ENCODE measurements at regions not wholly inside any gene's neighbourhood (a gene's known extent, or its start where the extent isn't known, plus 50 kb on each side); places are given as distances from the start of the nearest gene placed in this dataset.

DNA sequence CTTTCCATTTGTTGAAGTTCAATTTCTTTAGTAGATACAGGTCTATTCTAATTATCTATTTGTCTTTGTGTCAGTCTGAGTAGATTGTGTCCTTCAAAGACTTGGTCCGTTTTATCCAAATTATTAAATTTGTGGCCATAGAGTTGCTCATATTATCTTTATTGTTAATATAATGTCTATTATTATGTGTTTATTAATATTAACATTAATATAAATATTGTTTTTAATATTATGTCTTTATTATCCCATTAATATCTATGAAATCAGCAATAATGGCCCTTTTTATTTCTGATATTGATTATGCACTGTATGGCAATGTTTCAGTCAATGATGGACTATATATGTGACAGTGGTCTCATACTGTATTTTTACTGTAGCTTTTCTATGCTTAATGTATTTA is 2067.3 kb upstream of the AGA start:
- DNase-seq = no peak

DNA sequence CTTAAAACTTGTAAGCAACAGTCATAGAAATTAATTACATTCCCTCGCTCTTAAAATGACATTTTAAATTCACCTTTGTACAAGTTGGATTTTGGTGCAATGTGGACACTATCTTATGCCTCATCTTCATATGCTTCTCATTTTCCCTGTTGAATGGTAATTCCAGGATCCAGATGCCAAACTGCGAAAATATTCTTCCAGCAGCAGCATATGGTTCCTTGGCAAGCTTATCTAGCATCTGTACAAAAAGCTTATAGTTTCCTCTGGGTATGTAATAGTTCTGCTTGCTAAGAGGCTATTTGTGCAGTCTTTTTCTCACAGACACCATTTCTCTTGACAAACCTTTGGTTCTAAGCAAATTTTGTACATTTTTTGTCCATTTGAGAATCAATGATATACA is 2079.7 kb upstream of the AGA start:
- DNase-seq = no peak

DNA sequence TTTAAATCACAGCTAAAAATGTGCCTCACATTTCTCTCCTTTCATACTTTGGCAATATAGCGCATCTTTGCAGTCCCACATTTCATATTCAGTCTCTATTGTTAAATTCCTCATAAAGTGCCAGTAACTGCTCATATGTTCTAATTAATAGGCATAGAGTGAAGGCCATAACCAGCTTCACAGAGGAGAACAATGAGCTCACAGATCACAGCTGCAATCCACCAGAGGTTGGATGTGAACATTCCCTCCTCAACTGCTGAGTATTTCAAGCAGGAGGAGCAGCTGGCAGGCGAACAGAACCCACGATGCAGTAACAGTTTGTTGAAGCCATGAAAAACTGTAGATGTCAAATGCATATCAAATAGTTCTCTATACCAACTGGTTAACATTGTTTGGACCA is 2088.7 kb upstream of the AGA start:
- peak; percentile 34 for DNase-seq

DNA sequence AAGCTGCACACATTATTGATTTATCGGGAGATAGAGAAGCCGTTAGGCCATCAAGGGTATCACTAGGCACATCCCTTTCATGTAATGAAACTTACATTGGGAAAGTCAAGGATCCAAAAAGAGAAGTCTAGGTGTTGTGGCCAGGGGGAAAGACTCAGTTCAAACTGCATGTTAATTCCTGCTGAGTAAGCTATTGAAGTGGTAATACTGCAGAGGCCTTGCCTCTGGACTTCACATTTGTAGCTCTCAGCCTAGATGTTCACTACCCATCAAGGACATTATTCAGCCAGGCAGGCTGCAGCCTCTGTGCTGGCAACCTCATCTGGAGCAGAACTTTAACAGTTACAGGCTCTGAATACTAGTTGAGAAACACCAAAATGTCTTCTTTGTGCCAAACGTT is 2094.5 kb upstream of the AGA start:
- DNase-seq = no peak

DNA sequence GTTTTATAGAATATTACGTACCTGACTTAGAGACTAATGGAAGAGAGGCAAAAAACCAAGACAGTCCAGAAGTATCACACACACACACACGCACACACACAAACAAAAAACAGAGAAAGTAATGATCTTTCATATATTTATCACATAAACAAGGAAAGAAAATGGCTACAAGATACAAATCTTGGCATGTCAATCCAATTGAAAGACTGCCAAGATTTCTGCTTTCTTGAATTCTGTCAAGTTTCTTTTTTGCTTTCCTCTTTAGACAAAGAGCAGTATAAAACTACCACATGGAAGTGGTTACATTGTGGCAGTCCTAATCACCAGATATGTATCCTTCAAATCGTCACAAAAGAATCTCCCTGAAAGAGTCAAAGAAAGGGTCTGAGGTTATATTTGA is 2097.4 kb upstream of the AGA start:
- no peak for DNase-seq

DNA sequence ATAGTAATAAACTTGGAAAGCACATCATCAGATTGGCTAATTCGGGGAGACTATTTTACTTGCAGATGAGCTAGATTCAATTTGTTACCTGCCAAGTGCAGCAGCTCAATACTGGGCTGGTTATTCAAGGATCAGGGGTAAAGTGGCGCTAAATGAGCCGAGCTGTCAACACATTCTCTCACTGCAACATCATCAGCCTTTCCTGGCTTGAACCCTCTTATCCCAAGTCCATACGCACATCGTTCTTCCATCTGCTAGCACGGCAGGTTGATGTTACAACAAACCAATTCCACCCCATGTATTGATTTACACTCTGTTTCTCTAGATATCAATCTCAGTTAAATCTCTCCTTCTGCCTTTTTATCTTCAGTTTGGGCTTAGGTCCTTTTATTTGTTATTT is 2101.5 kb upstream of the AGA start:
- DNase-seq = no peak

DNA sequence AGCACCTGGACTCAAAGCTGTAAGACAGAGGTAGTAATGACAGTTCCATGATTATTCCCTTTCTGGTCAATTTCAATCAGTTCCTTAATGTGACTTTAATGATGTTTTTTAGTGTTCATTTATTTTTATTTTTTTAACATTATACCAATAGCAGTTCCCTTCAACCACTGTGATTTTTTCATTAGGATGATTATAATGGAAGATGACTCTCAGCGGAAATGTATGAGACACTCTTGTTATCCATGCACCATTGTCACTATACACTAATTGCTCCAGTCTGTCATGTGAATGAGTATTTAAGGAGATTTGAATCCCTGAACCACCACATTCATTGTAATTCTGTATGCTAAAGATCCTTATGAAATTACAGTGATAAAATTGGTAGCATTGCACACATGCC is 2102.3 kb upstream of the AGA start:
- DNase-seq = no peak

DNA sequence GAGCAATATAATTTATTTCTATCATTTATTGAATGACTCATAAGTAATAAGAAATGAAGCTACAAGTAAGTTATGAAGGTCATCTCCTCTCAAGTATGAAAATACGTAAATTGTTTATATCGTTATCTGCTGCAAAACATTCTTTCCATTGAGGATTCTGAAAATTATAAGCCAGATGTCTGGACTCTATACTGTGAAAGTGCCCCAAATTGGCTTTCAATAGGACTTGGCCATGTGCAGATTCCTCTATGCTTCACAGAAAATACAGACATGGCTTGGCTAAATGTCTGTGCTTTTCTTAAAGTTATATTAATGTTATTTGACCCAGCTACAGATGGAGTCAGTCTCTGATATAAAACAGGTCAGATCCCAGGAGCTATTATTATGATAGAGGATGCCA is 2109.9 kb upstream of the AGA start:
- DNase-seq = no peak

DNA sequence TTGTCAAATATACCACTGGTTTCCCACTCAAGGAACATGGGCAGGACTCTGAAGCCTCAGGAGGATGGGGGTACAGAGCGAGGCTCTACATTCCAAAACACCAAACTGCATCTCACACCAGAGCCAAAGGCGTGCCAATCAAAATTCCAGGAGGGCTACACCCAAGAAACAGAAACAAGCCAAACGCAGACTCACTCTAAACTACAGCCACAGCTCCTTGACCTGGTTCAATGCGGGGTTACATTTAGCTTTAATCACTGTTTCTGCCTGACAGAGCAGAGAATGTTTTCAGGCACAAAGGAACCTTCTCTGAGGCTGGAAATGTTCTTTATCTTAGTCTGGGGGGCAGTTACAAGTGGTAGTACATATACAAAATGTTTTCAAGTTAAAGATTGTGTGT is 2121.5 kb upstream of the AGA start:
- no peak for DNase-seq

DNA sequence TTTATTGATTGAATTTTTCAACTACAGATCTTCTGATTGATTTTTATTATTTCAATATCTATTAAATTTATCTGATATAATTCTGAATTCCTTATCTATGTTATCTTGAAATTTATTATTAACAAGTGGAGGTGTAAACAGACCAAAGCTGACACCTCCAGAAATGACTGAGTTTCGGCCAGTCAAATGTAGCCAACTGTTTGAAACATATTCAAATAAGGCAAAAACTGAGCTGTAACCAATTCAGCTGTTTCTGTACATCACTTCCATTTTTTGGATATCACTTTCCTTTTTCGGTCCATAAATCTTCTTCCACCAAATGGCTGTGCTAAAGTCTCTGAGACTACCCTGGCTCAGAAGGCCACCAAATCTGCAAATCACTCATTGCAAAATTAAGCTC is 2127.3 kb upstream of the AGA start:
- no peak for DNase-seq

DNA sequence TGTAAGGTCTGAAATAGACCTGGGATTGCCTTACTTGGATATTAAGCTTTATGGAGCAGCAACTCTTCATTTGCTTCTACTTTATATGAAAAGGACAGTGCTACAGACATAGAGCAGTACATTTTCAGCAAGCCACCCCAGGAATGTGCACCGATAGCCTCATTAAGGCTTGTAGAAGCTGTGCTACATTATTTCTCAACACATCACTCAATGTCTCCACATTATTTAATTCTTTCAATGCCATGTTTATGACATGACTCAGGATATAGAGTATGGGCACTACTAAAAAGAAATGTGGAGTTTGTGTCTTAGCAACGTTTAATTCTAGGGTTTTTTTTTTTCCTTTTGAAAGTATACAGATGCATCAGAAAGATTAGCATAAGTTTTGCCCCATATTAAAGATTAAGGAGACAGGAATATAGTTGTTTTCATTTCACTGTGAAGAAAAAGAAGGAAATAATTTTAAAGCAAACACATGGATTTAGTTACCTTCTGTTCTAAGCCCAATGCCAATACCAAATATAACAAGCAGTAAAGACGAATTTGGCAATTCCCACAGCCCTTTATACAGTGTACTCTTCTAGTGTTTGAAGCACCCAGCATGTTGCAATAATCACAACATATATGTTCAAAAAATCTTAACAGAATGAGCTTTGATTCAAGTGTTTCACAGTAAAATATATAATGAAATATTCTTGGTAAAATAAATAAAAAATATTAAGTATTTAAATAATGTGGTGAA is 2140.1 kb upstream of the AGA start:
- DNase-seq = no peak

DNA sequence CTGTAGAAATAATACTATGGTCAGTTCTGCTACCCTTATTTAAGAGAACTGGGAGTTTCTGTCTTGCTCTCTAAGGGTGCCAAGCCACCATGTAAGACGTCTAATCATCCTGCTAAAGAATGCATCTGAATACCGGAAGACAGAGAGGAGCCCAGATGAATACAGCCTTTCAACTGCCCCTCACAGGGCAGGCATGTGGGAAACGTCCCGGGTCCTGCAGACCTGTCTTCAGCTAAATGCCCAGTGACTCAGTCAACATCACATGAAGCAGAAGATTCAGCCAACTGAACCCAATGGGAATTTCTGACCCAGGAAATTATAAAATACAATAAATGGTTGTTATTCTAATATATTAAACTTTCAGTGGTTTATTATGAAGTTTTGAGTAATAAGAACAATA is 2141.0 kb upstream of the AGA start:
- DNase-seq = no peak

DNA sequence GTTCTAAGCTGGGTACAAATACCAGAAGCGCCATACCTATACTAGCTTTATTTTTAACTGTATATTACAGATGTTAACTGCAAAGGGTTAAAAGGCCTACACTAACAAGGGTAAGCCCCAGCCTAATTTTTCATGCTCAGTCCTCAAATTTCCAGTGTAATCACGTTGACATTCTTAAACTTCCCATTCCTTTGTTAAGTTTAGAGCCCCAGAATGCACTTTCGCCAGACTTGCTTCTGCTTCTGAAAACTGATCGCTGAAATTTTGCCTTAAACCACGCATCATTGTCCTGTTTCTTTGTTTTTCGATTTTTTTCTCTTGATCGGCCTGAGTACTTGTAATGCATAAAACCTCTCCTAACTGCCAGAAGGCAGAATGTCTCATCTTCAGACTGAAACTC is 2141.9 kb upstream of the AGA start:
- DNase-seq = no peak

DNA sequence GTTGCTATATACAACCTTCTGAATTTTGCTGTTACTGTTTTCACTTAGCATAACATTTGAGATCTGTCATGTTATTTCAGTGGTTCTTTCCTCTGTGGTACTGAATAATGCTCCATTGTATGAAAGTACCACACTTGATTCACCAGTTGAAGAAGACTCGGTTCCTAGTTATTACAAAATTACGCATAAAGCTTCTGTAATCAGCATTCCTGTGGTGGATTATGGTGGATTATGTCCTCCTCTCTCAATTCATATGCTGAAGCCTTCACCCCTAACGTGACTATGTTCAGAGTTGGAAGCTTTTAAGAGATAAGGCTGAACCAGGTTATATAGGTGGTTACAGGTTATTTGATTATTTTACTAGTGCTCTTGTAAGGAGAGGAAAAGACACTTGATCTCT is 2143.5 kb upstream of the AGA start:
- no peak for DNase-seq

DNA sequence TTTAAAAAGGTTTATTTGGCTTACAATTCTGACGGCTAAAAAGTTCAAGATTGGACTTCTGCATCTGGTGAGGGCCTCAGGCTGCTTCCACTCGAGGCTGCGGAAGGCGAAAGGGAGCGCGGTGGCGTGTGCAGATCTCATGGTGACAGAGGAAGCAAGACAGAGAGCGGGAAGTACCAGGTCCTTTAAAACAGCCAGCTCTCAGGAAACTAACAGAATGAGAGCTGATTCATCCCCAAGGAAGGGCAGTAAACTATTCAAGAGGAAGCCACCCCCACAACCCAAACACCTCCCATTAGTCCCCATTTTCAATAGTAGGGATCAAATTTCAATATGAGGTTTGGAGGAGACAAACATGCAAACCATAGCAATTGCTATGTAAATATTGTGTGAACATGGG is 2144.2 kb upstream of the AGA start:
- no peak for DNase-seq

DNA sequence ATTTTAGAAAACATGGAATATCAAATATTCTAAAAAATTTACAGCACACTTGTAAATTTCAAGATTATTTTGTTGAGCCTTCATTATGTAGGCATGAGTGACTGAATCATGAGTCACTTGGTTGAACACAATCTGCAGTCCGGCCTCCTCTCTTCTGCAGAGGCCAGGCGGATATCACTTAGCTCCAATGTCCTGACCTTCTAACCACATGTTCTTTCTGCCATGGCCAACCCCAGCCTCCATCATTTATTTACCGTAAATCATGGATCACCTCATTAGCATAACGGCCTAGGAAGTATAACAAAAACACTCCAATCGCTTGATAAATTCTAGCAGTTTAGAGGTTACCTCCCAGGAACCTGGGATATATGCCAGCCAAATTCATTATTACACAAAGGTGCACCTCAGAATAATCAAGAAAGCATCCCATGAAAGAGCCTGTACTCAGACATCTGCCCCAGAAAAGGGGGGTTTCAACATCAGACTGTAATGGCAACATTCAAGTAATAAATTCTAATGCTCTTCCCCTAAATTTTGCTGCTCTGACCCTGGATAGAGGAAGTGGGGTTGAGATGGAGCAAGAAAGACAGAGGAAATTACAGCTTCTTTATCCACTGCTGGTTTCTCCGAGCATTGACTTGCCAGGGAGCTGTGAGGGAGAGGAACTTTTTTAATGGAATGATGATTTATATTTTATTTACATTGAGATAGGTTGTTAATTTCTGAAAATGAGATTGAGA is 2153.6 kb upstream of the AGA start:
- DNase-seq = no peak

DNA sequence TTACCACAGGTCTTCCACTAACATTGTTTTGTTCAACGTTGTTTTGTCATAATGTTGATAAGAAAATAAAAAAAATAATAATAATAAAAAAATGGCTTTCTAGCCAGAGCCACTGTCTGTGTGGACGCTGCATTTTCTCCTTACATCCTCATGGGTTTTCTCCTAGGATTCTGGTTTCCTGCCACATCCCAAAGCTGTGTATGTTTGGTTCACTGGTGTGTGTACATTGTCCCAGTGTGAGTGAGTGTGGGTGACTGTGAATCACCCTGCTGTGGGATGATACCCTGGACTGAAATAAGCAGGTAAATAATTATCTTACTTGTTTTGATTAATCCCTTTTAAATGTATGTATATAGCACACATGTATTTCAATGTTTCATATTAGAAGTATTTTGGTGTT is 2154.4 kb upstream of the AGA start:
- DNase-seq = no peak

DNA sequence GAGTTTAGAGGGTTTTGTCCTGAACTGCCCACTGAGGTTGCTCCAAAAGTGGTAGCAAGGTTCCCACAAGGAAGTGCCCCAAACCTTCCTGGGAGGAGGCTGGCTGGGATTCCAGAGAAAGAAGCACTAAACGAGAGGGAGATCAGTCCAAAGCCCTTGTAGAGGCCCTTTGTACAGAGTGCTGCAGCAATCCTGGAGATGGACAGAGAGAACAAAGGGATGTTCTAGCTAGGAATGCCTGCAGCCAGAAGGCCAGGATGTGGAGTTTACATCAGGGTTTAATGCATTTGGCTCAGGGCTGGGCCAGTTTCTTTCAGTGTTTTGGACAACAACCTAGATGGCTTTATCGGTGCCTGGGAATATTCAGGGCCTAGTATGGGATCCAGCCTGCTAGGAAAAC is 2155.1 kb upstream of the AGA start:
- no peak for DNase-seq

DNA sequence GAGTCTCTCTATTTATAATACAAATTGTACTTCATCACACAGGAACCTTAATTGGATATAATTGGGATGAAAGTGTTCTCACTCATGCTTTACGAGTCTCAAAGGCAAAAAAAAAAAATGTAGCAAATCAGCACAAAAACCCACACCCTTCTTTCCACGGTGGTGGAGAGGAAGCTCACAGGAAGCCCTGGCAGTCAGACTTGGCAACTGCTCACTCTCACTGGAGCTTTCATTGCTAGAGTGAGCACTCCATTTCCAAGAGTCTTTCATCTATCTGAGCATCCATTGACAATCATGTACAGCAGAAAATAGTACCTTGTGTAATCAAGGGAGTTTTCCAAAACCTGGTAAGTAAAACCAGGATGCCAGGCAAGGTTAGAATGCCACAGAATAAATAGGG is 2159.4 kb upstream of the AGA start:
- no peak for DNase-seq

DNA sequence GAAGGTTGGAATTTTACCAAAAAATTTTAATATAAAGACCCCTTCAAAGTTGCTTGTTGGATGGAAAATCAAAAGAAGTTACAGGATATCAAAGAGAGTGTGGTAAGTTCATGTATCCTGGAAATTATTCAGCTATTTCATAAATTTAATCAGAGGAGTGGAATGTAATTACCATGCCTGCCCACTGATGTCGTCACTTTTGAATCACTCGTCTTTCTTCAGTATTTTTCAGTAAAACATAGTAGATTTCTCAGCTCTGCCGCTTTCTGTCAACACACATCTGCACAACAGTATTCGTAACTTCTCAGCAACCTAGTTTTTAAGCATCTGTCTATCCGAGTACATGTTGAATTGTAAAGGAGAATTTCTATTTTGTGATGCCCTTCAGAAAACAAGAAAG is 2163.0 kb upstream of the AGA start:
- no peak for DNase-seq

DNA sequence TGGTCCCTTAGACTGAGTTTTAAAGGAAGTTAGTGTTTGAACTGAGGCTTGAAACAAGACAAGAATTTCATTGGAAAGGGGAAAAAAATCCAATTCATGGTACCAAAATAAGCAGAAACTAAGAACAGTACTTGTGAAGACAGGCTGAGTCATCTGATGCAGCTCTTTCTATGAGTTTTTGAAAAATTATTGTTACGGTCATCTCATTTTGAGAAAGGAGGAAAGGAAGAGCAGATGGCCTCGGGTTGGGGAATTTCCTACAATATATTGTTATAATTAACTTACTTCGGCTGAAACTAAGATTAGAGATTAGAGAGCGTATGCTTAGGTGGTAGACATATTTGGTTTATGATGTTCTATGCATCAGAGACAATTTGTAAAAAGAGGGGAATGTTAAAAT is 2164.8 kb upstream of the AGA start:
- no peak for DNase-seq

DNA sequence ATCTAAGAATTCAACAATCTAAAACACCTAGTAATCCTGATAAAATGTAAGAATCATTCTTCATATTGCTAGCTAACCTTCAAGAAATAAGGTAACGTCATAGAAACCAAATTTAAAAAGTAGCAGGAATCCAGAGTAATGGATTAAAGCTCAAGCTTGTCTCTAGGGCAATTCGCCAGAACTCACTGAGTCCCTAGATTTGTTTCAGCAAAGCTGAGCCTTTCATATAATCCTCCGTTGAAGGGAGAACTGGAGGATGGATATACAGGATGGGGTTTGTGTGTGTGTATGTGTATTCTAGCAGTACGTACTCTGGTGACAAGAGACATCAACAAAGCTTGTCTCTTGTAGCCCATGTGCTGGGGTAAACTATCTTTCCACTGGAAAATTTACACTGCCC is 2173.5 kb upstream of the AGA start:
- DNase-seq = no peak

DNA sequence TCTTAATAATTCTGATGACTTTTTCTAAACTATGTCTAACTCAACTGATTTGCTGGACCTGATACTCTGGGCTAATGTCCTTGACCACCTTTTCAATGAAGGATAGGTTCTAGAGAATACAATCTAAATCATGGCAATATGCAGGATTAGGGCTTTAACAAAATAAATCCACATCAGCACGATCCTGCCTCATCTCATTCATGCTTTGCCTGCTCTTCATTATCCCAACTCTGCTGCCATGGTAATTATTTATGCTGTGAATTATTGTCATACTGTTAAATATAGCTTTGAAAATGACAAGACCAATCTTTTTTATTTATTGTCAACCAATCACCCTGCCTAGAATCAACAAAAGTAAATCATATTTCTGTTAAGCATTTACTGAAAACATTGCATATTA is 2176.7 kb upstream of the AGA start:
- no peak for DNase-seq

DNA sequence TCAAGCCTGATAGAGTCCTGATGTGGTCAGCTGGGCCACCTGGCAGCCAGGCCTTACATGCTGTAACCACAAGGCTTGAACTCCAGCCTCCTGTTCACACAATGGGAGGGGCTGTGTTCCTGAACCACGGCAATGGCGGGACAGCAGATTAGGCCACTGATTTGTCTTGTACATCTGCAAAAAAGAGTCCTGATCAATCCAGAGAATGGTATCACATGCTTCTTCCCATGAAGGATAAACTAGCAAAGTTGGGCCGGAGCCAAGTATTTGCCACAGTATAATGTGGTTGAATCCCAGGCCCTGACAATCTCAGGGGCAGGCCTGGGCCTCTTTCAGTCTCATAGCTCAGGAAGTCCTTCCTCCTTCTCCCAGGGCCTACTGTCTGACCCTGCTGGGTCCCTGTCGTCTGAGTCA is 2182.5 kb upstream of the AGA start:
- DNase-seq = no peak

DNA sequence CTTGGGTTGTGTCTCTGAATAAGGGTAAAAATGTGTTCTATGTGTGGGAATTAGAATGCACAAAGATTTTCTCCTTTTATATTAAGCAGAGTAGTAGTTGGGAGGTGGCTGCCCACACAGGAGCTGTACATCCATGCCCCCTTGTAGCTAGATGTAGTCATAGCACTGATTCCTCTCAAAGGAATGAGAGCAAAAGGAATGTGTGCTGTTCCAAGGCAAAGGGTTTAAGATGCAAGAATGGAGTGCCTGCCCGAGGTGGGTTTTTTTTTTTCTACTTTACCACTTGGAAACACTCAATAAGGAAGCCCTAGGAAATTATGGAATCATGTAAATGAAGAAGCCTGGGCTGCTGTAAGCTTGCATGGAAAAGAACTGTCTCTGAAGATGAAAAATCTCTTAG is 2183.2 kb upstream of the AGA start:
- DNase-seq = no peak

Data from left hindlimb (tissue), 1 donor.